Calu3 (cell line): ENCODE measurements at regions not wholly inside any gene's neighbourhood (a gene's known extent, or its start where the extent isn't known, plus 50 kb on each side); places are given as distances from the start of the nearest gene placed in this dataset.

Source experiments
- BruUV-seq: library from RNA; stranded (reverse); fragments of 400-500 nt; replicated peaks from 2 replicates; lab custom pipeline; 2021; lab: Mats Ljungman, UMichigan
- CTCF ChIA-PET: fragments of 300-600 bp; sonication (Branson Sonifier 250); formaldehyde crosslinking; loops from one replicate; lab custom pipeline; 2022; ENCODE audit warnings: antibody characterized with exemption; lab: Charles Lee
- DNase-seq: peaks from one replicate; pipeline ENCODE4 v3.0.0; 2022
- H3K27ac Mint-ChIP-seq: one replicate; pipeline ENCODE4 v1.8.0; 2022; ENCODE audit warnings: mixed read lengths; ENCODE audit not compliant: unreplicated experiment
- H3K27me3 Mint-ChIP-seq: one replicate; pipeline ENCODE4 v1.8.0; 2022; ENCODE audit warnings: mixed read lengths; ENCODE audit not compliant: unreplicated experiment
- H3K36me3 Mint-ChIP-seq: one replicate; pipeline ENCODE4 v1.8.0; 2022; ENCODE audit warnings: mild to moderate bottlenecking, moderate library complexity, mixed read lengths; ENCODE audit not compliant: insufficient read depth, unreplicated experiment
- H3K4me1 Mint-ChIP-seq: one replicate; pipeline ENCODE4 v1.8.0; 2022; ENCODE audit warnings: mild to moderate bottlenecking, low read depth, mixed read lengths; ENCODE audit not compliant: unreplicated experiment
- H3K4me3 Mint-ChIP-seq: one replicate; pipeline ENCODE4 v1.8.0; 2022; ENCODE audit warnings: mild to moderate bottlenecking, low read depth, moderate library complexity, mixed read lengths; ENCODE audit not compliant: unreplicated experiment
- H3K9me3 Mint-ChIP-seq: one replicate; pipeline ENCODE4 v1.8.0; 2022; ENCODE audit warnings: low read depth, mixed read lengths; ENCODE audit not compliant: unreplicated experiment
- CTCF ChIP-seq: fragments of 200-600 bp; IDR thresholded peaks from one replicate; pipeline ENCODE4 v1.8.0; 2022; ENCODE audit warnings: antibody characterized with exemption; ENCODE audit not compliant: unreplicated experiment
- intact Hi-C: fragments of 100-400 bp; cut with micrococcal nuclease; formaldehyde crosslinking; loops from one replicate; pipeline ENCODE4 v1.10.0; 2022; ENCODE audit not compliant: unreplicated experiment

- CTCF ChIA-PET, result no interaction called here
- Mint-ChIP-seq H3K27me3 (no peaks in the 10 kb centered on the region), H3K27ac (no peak overlapping the region), H3K36me3 (no peaks in the 10 kb centered on the region), H3K4me3 (no peak overlapping the region), H3K4me1 (no peaks in the 10 kb centered on the region), H3K9me3 (peaks cover 7% of the 10 kb centered on the region)
- TF ChIP-seq CTCF, result no peak
- no peak for DNase-seq
- intact Hi-C loops, result no loop called here
- BruUV-seq, result no TSS peak
Measured at GRCh38 chr12:73235387-73235786, 963.2 kb downstream of the TRHDE start.

GRCh38 chr12:73240110-73240509, 967.9 kb downstream of the TRHDE start:
- H3K4me3 Mint-ChIP-seq, result no peak overlapping the region
- no peaks in the 10 kb centered on the region for H3K27me3 Mint-ChIP-seq

GRCh38 chr12:73262788-73263381, 990.7 kb downstream of the TRHDE start:
- DNase-seq, result no peak
- CTCF ChIA-PET, result no interaction called here
- no peaks in the 10 kb centered on the region for H3K4me1 Mint-ChIP-seq
- H3K9me3 Mint-ChIP-seq, result no peaks in the 10 kb centered on the region
- BruUV-seq, result no TSS peak
- TF ChIP-seq CTCF, result no peak
- H3K27ac Mint-ChIP-seq, result no peak overlapping the region
- H3K4me3 Mint-ChIP-seq, result no peak overlapping the region
- H3K36me3 Mint-ChIP-seq, result no peaks in the 10 kb centered on the region
- H3K27me3 Mint-ChIP-seq, result no peaks in the 10 kb centered on the region
- intact Hi-C loops, result no loop called here

More at GRCh38 chr12:73240110-73240509, 967.9 kb downstream of the TRHDE start:
- BruUV-seq, result no TSS peak
- Mint-ChIP-seq H3K4me1 (no peaks in the 10 kb centered on the region), H3K27ac (no peak overlapping the region), H3K36me3 (no peaks in the 10 kb centered on the region), H3K9me3 (peaks cover 2% of the 10 kb centered on the region)
- DNase-seq, result no peak
- intact Hi-C loops, result no loop called here
- CTCF ChIA-PET, result no interaction called here
- TF ChIP-seq CTCF, result no peak

GRCh38 chr12:73266206-73266605, 994.0 kb downstream of the TRHDE start:
- Mint-ChIP-seq H3K4me1 (no peaks in the 10 kb centered on the region), H3K9me3 (peaks cover 8% of the 10 kb centered on the region), H3K4me3 (no peak overlapping the region), H3K36me3 (no peaks in the 10 kb centered on the region), H3K27me3 (no peaks in the 10 kb centered on the region), H3K27ac (no peak overlapping the region)
- intact Hi-C loops, result no loop called here
- DNase-seq, result no peak
- BruUV-seq, result no TSS peak
- CTCF ChIA-PET, result no interaction called here
- TF ChIP-seq CTCF, result no peak
